ENCODE measurements at regions not wholly inside any gene's neighbourhood (a gene's known extent, or its start where the extent isn't known, plus 50 kb on each side); places are given as distances from the start of the nearest gene placed in this dataset.
A peak's percentile ranks its signal among the peaks of the same experiment; 100 is the strongest.

DNA sequence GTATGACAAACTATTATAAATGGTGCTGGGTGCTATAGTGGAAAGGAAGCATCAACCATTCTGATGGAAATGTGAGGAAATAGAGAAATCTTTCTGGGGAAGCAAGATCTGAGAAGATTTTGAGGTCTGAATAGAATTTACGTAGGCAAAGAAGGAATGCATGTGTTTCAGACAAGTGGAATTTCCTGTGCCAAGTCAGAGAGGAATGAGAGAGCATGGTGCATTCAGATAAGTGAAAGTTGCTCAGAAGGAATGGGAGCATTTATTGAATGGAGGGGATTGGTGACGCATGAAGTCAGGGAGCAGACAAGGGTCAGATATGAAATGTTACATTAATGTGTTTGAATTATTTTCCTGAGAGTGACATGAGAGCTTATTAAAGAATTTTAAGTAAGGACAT, 725.5 kb downstream of the METTL15 start:
- Histone ChIP-seq H3K4me2 (ENCODE audit: low read length) (no peak overlapping the region), H4K20me1 (ENCODE audit: insufficient read depth) (no peaks in the 10 kb centered on the region), H3K9ac (ENCODE audit: low read length) (no peak overlapping the region), H3K36me3 (ENCODE audit: control insufficient read depth in 1 of 2, insufficient read depth in 2 of 2, low read length in 2 of 2) (no peaks in the 10 kb centered on the region), H3K9me2 (ENCODE audit: insufficient read depth) (no peaks in the 10 kb centered on the region), H3K79me2 (ENCODE audit: insufficient read depth, low read length) (no peaks in the 10 kb centered on the region), H3K27me3 (ENCODE audit: insufficient read depth, low read length) (no peaks in the 10 kb centered on the region), H3K27ac (ENCODE audit: low read depth, low read length) (no peak overlapping the region), H3K4me3 (replicated peaks in 1 of 2; ENCODE audit: low read depth in 1 of 2, low read length in 2 of 2) (no peak overlapping the region), H3K4me1 (ENCODE audit: control insufficient read depth in 1 of 2, insufficient read depth in 2 of 2, low read length in 2 of 2) (peaks cover 2 to 26% of the 10 kb centered on the region in 2 experiments; a peak in 2 of 4 replicates), H2AFZ (ENCODE audit: low read depth, low read length, poor library complexity, severe bottlenecking) (peak overlapping the region; percentile 39), H3K9me3 (ENCODE audit: control insufficient read depth in 1 of 2, insufficient read depth in 1 of 2, low read depth in 1 of 2, low read length in 2 of 2) (no peaks in the 10 kb centered on the region)
- ChIA-PET RAD21 (ENCODE audit: low non-redundant PET in 1 of 2, low total read pairs in 2 of 2, uncharacterized antibody in 2 of 2, unreplicated experiment in 2 of 2) (no interaction called here), POLR2A (no interaction called here), CTCF (no interaction called here)
- intact Hi-C loops (cut with micrococcal nuclease), result no loop called here
- DNase-seq (ENCODE audit: low read depth, low spot score), result no peak
- no peak for ATAC-seq
- BruUV-seq (replicated peaks), result no TSS peak
- TF ChIP-seq POLR2A (IDR thresholded peaks at IDR 0.05; ENCODE audit: borderline replicate concordance, extremely low read depth, insufficient read depth, insufficient read length) (no peak), SIN3A (IDR thresholded peaks at IDR 0.05; ENCODE audit: low read depth) (no peak), SP1 (IDR thresholded peaks at IDR 0.05; ENCODE audit: low read depth) (no peak), JUND (IDR thresholded peaks at IDR 0.05) (no peak), ELF1 (IDR thresholded peaks at IDR 0.05; ENCODE audit: borderline replicate concordance, low read depth) (no peak), POLR2AphosphoS5 (IDR thresholded peaks at IDR 0.05; ENCODE audit: low read depth, low read length) (no peak), ATF3 (IDR thresholded peaks at IDR 0.05) (no peak), FOSL1 (IDR thresholded peaks at IDR 0.05; ENCODE audit: low read depth) (no peak), RAD21 (IDR thresholded peaks at IDR 0.05; ENCODE audit: low read depth) (no peak), YY1 (IDR thresholded peaks at IDR 0.05; ENCODE audit: extremely low read depth, insufficient replicate concordance, low read depth, low read length) (no peak), EGR1 (IDR thresholded peaks at IDR 0.05; ENCODE audit: low read depth) (no peak), ZFX (IDR thresholded peaks at IDR 0.05) (no peak), MAX (IDR thresholded peaks at IDR 0.05) (no peak), EZH2phosphoT487 (IDR thresholded peaks at IDR 0.05; ENCODE audit: borderline replicate concordance) (no peak), CBX3 (IDR thresholded peaks at IDR 0.05; ENCODE audit: low read depth) (no peak)
- TF ChIP-seq, protein P1, sequence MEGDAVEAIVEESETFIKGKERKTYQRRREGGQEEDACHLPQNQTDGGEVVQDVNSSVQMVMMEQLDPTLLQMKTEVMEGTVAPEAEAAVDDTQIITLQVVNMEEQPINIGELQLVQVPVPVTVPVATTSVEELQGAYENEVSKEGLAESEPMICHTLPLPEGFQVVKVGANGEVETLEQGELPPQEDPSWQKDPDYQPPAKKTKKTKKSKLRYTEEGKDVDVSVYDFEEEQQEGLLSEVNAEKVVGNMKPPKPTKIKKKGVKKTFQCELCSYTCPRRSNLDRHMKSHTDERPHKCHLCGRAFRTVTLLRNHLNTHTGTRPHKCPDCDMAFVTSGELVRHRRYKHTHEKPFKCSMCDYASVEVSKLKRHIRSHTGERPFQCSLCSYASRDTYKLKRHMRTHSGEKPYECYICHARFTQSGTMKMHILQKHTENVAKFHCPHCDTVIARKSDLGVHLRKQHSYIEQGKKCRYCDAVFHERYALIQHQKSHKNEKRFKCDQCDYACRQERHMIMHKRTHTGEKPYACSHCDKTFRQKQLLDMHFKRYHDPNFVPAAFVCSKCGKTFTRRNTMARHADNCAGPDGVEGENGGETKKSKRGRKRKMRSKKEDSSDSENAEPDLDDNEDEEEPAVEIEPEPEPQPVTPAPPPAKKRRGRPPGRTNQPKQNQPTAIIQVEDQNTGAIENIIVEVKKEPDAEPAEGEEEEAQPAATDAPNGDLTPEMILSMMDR (IDR thresholded peaks at IDR 0.05 in 2 of 3, conservative IDR thresholded peaks at IDR 0.05 in 1 of 3; ENCODE audit: borderline replicate concordance in 1 of 3, insufficient read depth in 1 of 3, low read depth in 2 of 3, low read length in 2 of 3), result no peak
- TF ChIP-seq, protein P2, sequence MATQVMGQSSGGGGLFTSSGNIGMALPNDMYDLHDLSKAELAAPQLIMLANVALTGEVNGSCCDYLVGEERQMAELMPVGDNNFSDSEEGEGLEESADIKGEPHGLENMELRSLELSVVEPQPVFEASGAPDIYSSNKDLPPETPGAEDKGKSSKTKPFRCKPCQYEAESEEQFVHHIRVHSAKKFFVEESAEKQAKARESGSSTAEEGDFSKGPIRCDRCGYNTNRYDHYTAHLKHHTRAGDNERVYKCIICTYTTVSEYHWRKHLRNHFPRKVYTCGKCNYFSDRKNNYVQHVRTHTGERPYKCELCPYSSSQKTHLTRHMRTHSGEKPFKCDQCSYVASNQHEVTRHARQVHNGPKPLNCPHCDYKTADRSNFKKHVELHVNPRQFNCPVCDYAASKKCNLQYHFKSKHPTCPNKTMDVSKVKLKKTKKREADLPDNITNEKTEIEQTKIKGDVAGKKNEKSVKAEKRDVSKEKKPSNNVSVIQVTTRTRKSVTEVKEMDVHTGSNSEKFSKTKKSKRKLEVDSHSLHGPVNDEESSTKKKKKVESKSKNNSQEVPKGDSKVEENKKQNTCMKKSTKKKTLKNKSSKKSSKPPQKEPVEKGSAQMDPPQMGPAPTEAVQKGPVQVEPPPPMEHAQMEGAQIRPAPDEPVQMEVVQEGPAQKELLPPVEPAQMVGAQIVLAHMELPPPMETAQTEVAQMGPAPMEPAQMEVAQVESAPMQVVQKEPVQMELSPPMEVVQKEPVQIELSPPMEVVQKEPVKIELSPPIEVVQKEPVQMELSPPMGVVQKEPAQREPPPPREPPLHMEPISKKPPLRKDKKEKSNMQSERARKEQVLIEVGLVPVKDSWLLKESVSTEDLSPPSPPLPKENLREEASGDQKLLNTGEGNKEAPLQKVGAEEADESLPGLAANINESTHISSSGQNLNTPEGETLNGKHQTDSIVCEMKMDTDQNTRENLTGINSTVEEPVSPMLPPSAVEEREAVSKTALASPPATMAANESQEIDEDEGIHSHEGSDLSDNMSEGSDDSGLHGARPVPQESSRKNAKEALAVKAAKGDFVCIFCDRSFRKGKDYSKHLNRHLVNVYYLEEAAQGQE (IDR thresholded peaks at IDR 0.05; ENCODE audit: low read depth), result no peak
